ENCODE measurements at regions not wholly inside any gene's neighbourhood (a gene's known extent, or its start where the extent isn't known, plus 50 kb on each side); places are given as distances from the start of the nearest gene placed in this dataset.

DNA sequence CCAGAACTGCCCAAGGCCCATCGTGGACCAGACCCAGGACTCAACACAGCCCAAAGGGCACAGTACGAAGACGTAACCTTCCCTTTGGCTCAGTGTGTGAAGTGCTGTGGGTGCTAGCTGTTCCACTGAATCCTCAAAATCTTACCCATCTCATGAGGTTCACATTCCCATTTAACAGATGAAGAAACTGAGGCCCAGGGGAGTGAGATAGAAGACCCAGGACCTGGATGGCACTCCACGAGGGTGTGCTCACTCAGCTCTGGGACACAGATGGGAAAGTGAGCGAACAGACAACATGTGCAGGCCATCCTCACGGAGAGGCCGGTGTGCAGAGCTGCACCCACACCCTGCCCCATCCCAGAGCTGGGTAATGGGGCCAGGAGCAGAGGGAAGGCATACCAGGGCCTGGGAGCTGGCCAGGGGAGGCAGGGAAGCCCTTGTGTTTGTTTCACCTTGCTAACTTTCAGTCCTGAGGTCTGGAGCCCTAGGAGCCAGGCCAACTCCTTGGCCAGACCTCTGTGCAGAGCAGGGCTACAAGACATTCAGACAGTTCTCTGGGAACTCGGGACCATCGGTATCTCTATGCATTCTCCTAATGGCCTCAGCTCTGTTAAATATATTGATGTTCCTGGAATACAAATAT, 100.3 kb upstream of the ZMIZ1 start:
- DNase-seq (ENCODE audit: low read depth): no peak

DNA sequence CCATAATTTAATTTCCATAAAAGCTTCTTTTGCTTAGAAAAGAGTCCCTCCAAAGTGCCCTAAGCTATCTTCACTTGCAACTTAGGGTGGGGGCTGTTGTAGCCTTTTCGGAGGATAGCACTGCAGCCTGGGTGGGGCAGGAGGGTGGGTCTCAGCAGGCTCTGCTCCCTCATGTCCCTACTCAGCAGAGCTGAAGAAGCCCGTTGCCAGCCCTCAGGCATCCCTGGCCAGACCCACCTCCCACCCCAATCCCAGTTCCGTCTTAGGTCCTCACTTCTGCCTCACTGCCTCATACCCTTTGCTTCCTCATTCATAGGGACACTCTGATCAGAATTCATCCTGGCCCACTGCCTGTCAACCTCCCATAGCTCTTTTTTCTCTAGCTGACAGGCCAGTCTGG, 99.8 kb upstream of the ZMIZ1 start:
- DNase-seq (ENCODE audit: low read depth): no peak

DNA sequence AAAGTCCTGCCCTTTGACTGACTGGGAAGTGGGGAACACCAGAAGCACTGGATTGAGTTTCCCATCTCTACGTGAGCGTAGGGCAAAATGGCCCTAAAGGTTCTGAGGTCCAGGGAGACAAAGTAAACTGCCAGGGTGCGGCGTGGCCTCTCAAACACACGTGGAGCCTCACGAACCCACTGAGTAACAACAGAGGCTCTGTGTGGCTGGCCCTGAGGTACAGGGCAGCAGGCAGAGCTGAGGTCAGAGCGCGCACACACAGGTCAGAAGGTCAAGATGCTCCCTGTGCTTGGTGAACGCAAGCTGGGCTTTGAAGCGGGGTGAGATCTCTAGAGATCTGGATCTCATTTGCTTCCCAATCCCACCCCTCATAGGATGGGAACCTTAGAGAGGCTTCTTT, 99.0 kb upstream of the ZMIZ1 start:
- DNase-seq (ENCODE audit: low read depth): no peak

DNA sequence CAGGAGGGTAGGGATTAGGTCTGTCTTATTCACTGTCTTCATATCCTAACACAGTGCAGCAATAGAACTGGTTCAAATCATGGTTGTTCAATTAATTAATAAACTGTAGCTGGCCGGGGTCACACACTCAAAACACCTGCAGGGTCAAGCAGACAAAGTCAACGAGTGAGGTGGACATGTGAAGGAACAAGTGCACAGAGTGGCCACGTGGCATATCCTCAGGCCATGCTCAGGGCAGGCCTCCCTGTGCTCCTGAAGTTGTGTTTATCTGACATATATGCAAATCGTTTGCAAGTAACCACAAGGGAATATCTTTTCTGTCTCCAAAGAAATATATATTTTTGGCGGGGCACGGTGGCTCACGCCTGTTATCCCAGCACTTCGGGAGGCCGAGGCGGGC, 98.5 kb upstream of the ZMIZ1 start:
- no peak for DNase-seq (ENCODE audit: low read depth)

DNA sequence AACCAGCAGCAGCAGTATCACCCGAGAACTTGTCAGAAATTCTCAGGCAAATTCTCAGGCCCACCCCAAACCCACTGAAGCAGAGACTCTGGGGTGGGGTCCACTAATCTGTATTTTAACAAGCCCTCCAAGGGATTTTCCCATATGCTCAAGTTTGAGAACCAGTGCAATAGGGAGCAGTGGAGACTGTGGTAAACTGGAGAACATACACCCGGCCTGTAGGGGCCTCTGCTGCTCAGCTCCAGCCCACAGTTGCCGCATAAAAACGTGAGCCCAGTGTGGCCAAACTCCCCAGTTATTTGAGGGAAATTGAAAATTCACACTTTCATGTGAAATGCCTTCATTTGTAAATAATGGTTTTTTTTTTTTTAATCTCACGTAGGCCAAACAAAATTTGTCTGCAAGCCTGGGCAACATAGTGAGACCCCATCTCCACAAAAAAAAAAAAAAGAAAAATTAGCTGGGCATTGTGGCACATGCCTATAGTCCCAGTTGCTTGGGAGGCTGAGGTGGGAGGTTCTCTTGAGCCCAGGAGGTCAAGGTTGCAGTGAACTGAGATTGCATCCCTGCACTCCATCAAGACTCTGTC, 97.6 kb upstream of the ZMIZ1 start:
- no peak for DNase-seq (ENCODE audit: low read depth)

DNA sequence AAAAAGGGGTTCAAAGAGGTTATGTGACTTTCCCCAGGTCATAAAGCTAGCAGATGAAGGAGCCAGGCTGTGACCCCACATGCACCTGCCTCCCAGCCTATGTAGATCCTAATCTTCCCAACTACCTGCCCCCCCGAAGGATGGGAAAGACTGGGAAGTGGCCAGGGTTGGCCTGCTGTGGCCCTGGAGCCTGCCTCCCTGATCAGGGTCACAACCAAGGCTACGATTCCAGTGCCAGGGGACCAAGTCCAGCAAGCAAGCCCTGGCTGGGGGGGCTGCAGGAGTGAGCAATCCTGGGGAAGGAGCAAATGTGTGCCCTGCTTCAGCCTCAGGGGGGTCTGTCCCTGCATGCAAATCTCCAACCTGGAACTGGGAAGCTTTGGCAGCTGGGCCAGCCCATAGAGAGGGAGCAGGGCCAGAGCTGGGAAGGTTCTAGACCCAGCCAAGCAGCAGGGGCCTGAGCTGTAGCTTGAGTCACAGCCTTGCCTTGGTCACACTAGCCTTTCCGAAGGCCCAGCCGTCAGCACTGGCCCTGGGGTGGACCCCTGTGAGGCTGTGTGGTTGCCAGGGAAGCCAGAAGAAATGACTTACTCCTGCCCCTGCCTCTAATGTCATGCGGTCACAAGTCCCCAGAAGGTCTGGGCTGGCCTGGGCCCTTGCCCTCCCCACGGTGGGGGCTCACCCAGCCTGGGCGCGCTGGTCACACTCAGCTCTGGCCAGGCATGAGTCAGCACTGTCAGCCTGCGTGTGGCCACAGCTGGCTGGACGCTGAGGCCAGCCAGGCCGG, 96.4 kb upstream of the ZMIZ1 start:
- DNase-seq (ENCODE audit: low read depth): no peak

DNA sequence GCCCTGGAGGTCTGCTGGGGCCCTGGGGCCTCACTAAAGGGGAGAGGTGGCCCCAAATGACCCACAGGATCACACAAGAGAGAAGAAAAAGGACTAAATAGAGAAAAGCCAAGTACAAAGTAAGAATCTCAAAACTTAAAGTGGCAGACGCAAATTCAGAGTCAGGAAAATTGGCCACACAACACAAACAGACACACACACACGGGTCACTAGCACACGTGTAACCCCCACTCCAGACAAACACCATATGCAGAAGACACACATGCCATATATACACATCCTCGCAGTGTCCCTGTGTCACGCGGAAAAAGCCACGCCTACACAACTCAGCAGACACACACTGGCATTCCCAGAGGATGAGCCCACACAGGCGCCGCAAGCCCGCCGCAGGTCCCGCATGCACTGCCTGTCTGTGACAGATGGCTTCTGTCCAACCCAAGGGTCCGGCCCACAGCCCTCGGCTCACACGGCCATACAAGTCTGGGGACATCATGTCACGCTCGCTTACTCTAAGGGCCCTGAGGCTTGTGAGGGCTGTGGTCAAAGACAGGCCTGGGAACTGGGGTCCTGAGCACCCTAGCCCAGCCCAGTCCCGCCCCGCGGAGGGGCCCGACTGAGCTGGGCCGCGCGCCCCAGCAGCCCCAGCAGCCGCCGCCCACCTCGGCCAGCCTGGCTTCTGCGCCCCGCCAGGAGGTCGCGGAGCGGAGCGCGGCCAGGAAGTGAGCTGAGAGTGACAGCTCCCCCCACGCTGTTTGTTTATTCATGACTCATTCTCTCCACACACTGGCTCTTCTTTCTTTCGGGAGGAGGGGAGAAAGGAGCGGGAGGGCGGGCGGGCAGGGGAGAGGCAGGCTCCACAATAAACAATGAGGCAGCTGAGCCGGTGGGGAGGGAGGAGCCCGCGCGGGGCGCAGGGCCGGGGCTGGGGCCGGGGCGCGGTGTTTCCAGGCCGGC, 95.5 kb upstream of the ZMIZ1 start:
- DNase-seq (ENCODE audit: low read depth): peak; percentile 65

DNA sequence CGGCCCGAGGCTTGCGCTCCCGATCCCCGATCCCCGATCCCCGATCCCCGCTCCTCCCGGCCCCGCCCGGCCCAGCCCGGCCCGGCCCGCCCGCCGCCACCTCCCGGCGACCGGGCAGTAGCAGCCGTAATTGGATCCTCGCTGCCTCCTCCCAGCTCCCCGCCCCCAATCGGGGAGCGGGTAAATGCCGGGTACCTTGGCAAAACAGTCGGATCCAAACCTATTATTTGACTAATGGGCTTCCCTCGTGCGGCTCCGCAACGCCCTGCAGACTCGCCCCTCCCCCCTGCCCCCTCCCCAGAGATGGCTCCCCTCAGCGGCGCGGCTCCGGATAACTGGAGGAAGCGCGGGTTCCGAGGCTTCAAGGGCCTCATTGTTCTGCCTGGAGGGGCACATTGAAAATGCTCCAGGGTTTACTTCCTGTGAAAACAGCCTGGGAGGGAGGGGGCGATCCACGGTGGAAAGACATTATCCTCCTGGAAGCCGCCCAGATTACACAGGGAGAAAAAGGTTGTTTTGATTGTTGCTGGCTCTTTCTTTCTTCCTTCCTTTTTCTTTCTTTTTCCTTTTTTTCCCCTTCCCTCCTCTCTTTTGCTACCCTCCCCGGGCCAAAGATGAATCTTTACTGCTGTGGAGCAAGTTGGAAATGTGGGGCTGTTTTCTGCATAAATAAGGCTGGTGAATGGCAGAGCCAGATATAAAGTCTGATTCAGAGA, 94.7 kb upstream of the ZMIZ1 start:
- no peak for DNase-seq (ENCODE audit: low read depth)

DNA sequence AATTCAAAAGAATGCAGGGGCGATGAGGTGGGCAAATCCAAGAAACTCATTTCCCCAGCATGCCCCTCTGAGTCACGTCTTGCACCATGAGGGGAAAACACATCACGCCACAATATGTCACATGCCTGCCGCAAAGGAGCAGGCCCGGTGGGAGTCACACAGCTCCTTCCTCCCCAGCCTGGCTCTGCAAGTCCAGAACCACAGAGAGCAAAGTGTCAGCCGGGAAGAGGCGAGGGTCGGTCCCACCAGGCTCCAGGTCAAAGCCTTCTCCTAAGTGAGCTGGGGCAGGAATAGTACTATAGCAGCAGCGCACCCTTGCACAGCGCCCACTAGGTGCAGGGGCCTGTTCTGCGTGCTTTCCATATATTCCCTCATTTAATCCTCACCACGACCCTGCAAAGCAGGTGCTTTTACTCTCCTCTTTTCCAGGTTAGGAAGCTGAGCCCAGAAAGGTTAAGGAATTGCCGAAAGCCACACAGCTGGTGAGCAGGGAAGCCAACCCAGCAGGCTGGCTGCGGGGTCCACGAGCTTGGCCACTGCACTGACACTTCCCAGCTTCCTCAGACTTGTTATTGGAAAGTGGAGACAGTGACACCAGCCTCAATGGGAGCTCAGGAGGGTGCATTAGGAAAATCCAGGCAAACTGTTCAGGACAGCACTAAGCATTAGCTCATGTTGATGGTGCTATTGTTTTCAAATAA, 94.0 kb upstream of the ZMIZ1 start:
- DNase-seq (ENCODE audit: low read depth): peak; percentile 54

DNA sequence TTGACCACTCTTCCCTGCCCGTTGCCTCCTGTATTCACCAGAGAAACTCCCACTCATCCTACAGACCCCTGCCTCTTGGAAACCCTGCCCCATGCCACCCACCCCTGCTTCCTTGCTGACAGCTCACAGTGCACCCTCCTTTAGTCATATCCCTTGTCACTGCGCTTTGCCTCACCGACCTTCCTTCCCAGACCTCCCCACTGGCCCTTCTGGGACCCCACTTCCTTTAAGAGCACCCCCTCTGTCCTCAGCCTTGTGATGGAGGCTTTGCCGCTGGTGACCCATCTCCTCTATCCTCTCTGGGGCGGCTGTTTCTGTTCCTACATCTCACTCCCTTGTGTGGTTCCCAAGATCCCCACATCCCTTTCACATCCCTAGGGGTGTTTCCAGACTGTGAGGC, 92.8 kb upstream of the ZMIZ1 start:
- no peak for DNase-seq (ENCODE audit: low read depth)

DNA sequence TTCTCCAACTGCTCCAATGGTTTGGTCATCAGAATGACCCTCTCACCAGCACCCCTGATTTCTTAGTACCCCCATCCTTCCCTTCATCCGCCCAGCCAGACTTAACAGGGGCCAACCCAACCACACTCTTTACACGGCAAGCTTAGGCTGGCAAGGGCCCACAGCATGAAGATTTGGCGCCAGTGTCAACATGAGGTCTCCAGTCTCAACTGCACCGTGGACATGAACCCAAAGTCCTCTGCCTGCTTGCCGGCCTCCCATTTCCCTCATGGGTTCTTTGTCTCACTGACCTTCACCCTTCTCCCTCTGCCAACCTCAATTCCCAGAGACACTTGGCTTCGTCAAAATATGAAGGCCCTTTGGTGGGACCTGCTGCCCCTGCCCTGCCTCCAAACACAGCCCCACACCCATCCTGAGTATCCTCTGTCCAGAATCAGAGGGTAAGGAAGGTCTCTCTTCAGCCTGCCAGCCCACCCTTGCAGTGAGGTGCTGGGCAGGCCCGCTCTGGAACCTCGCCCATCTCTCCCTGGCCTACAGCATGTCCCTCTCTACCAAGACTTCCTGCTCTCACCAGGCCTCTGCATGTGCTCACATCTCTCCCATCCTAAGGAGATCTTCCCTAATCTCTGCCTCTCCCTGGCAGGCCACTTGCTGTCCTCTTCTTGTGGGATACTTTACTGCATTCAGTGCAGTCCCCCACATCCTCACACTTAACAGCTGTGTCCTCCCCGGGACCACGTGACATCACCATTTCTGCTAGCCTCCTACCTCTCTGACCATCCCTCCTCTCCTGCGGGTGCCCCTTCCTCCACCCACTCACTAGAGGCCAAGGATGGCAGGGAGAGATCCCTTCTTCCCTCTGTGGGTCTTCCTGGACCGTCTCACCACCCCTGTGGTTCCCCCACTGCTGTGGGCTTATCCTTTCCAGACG, 91.7 kb upstream of the ZMIZ1 start:
- DNase-seq (ENCODE audit: low read depth): no peak

DNA sequence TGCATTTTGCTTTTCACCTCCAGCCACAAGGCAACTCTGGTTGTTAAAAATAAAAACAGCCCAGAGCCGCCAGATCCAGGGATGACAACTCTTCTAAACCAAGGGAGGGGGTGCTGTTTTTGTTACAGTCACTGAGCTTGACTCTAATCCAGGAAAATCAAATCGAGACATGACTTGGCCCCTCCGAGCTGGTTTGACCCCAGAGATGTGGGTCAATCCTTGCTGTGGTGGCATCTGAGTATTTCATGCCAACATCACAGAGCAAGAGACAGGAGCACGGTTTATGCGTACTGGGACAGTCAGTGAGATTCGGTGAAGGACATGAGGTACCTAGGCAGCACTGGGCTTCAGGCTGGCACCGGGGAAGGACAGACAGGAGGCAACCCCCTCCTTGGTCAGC, 88.8 kb upstream of the ZMIZ1 start:
- DNase-seq (ENCODE audit: low read depth): no peak

DNA sequence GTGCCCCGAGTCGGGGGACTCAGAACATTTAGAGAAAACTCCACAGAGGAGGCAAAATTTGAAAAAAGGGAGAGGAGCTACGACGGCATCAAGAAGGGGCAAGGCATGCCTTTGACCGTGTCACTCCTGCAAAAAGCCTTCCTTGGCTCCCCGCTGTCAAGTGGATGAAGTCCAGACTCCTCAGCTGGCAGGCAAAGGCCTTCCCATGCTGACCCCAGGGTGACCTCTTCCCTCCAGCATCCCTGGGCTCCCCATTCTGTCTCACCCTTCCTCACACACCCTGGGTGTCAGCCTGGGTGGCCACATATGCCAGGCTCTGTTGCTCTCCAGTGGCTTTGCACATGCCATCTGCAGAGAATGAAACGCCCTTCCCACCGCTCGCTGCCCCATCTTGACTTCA, 88.4 kb upstream of the ZMIZ1 start:
- DNase-seq (ENCODE audit: low read depth): no peak

DNA sequence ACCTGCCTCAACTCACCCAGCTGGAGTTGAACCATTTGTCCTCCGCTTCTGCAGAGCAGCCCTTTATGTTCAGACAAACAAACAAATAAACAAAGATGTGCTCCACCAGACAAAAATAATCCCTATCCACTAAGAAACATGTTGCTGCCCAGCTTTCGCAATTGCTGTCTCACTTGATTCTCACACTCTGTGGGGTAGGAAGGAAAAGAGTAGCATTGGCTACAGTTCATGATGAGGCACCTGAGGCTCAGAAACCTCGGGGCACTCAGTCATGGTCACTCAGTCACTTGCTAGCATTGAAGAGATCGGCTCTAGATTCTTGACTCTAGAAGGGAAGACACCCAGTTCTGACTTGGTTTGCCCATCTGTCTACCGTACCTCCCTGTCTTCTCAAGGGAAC, 88.0 kb upstream of the ZMIZ1 start:
- no peak for DNase-seq (ENCODE audit: low read depth)

DNA sequence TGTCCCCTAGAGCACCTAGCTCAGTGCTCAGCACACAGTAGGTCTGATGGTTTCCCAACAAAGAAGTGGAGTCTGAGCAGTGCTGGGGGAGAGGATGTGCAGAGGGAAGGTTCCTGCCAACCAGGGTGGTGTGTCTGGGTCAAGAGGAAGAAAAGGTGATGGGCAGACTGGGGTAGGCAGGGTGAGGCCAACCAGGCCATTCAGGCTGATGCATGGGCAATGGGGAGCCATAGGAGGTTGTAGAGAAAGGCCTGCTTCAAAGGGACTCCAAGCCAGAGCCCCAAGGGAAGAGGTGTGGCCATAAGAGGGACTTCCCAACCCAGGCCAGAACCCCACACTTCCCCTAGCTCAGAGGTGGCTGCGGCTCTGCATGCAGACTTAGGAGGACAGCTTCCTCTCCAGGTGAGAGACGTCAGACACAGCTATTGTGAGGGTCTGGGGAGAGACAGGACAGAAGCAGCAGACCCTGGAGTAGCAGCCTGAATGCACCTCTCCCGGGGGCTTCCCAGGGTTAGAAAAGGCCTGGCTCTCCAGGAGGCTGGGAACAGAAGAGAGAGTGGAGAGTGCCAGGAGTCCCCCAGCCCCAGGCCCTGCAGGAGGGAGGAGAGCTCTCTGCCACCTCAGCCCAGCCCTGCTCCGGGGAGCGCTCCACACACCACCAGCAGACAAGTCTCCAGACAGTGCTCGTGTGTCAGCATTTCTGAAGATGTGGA, 87.4 kb upstream of the ZMIZ1 start:
- no peak for DNase-seq (ENCODE audit: low read depth)

DNA sequence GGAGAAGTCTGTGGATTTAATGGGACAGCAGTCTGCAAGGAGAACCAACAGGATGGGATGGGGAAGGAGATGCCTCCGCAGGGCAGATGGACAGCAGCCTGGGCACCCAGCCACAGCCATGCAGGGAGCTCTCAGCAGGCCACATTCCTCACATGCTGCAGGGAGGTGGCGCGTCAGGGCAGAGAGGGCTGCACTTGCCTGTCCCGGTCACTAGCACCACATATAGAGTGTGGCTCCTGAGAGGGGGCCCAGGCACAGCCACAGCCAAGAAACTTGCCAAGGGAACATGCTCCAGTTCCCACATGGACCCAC, 86.8 kb upstream of the ZMIZ1 start:
- DNase-seq (ENCODE audit: low read depth): no peak

DNA sequence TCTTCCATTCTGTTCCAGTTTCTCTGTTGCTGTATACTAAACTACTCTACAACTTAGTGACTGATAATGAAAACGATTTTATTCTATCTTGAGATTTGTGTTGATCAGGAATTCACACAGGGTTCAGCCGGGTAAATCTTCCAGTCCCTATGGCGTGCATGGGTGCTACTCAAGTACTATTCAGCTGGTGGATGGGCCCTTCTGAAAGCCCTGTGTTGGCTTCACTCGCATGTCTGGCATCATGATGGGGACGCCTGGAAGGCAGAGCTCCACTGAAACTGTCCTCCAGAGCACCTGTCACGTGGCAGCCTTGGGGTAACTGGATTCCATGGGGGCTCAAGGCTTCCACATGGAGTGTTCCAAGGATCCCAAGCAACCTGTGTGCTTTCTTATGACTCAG, 86.0 kb upstream of the ZMIZ1 start:
- no peak for DNase-seq (ENCODE audit: low read depth)

DNA sequence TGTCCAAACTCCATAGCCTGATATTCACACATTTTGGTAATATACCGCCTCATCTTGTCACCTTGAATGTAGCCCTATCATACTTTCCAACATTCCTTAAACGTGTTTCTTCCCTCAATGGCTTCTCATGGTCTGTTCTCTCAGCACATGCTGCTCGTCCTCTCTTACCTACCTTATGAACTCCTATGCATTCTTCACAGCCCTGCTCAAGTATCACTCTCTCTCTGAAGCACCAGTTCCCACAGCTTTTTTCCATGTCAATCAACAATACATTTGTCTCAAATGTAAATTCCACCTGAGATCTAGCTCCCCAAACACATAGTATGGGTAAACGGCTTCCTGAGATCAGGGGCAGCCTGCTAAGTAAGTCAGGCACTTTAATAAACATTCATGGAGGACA, 85.2 kb upstream of the ZMIZ1 start:
- DNase-seq (ENCODE audit: low read depth): no peak

DNA sequence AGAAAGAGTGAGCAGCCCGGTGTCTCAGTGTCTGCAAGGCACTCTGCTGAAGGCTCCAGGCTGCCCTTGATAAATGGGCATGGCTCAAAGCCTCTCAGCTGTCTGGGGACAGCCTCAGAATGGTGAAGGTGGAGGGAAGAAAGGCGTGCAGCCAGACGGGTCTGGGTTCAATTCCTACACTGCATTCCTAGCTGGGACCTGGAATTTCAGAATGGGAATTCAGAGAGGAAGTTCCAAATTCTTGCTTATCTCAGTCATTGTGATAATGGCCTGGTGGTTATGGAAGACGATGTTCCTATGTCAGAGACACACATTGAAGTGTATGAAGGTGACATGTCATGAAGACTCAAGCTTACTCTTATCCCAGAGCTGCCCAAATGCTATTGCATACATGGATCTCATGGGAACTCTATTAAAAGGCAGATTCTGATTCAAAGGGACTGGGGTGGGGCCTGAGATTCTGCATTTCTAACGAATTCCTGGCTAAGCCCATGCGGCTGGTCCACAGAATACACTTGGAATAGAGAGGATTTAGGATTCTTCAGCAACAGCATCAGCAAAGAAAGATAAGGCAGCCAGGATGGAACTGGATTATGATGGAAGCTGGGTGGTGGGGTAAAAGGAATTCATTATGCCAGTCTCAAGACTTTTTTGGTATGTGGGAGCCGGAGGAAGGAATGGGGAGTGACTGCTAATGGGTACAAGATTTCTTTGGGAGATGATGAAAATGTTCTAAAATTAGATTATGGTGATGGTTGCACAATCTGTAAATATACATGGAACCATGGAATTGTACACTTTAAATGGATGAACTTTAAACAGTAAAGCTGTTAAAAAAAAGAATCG, 82.6 kb upstream of the ZMIZ1 start:
- no peak for DNase-seq (ENCODE audit: low read depth)

Measured in stimulated activated CD8-positive, alpha-beta memory T cell treated with anti-CD3 and anti-CD28 coated beads, Interleukin-12 subunit alpha, Interleukin-12 subunit beta, amount 100 ng/mL, for 4 hours (primary cell).